ENCODE measurements at regions not wholly inside any gene's neighbourhood (a gene's known extent, or its start where the extent isn't known, plus 50 kb on each side); places are given as distances from the start of the nearest gene placed in this dataset.

- Histone ChIP-seq H2AFZ (ENCODE audit: low read depth, low read length, poor library complexity, severe bottlenecking) (no peak overlapping the region), H3K4me2 (ENCODE audit: low read length) (no peak overlapping the region), H3K79me2 (ENCODE audit: insufficient read depth, low read length) (no peaks in the 10 kb centered on the region), H4K20me1 (ENCODE audit: insufficient read depth) (no peaks in the 10 kb centered on the region), H3K27me3 (ENCODE audit: insufficient read depth, low read length) (no peaks in the 10 kb centered on the region), H3K9me3 (ENCODE audit: control insufficient read depth in 1 of 2, insufficient read depth in 1 of 2, low read depth in 1 of 2, low read length in 2 of 2) (no peaks in the 10 kb centered on the region), H3K9me2 (ENCODE audit: insufficient read depth) (no peaks in the 10 kb centered on the region), H3K36me3 (ENCODE audit: control insufficient read depth in 1 of 2, insufficient read depth in 2 of 2, low read length in 2 of 2) (no peaks in the 10 kb centered on the region), H3K4me1 (ENCODE audit: control insufficient read depth in 1 of 2, insufficient read depth in 2 of 2, low read length in 2 of 2) (no peaks in the 10 kb centered on the region), H3K4me3 (replicated peaks in 1 of 2; ENCODE audit: low read depth in 1 of 2, low read length in 2 of 2) (no peak overlapping the region), H3K9ac (ENCODE audit: low read length) (no peak overlapping the region), H3K27ac (ENCODE audit: low read depth, low read length) (no peak overlapping the region)
- ChIA-PET POLR2A (no interaction called here), CTCF (no interaction called here), RAD21 (ENCODE audit: low non-redundant PET in 1 of 2, low total read pairs in 2 of 2, uncharacterized antibody in 2 of 2, unreplicated experiment in 2 of 2) (no interaction called here)
- ATAC-seq: no peak
- intact Hi-C loops (cut with micrococcal nuclease): no loop called here
- no peak for TF ChIP-seq TCF7L2 (IDR thresholded peaks at IDR 0.05; ENCODE audit: borderline replicate concordance, extremely low read depth, insufficient read depth, insufficient read length)
- no peak for TF ChIP-seq FOSL1 (IDR thresholded peaks at IDR 0.05; ENCODE audit: low read depth)
- no peak for TF ChIP-seq REST (IDR thresholded peaks at IDR 0.05; ENCODE audit: low read depth)
- TF ChIP-seq ATF3 (IDR thresholded peaks at IDR 0.05): no peak
- no peak for TF ChIP-seq CBX3 (IDR thresholded peaks at IDR 0.05; ENCODE audit: low read depth)
- TF ChIP-seq SP1 (IDR thresholded peaks at IDR 0.05; ENCODE audit: low read depth): no peak
- no peak for TF ChIP-seq ZNF274 (IDR thresholded peaks at IDR 0.05; ENCODE audit: low read depth, low read length)
- no peak for TF ChIP-seq YY1 (IDR thresholded peaks at IDR 0.05; ENCODE audit: extremely low read depth, insufficient replicate concordance, low read depth, low read length)
- TF ChIP-seq SRF (IDR thresholded peaks at IDR 0.05; ENCODE audit: low read depth): no peak
- TF ChIP-seq ZBTB33 (IDR thresholded peaks at IDR 0.05; ENCODE audit: extremely low read depth, insufficient replicate concordance, low read length): no peak
- TF ChIP-seq JUND (IDR thresholded peaks at IDR 0.05): no peak
- TF ChIP-seq MAX (IDR thresholded peaks at IDR 0.05): no peak
- no peak for TF ChIP-seq POLR2AphosphoS5 (IDR thresholded peaks at IDR 0.05; ENCODE audit: low read depth, low read length)
- no peak for TF ChIP-seq EGR1 (IDR thresholded peaks at IDR 0.05; ENCODE audit: low read depth)
- TF ChIP-seq EZH2phosphoT487 (IDR thresholded peaks at IDR 0.05; ENCODE audit: borderline replicate concordance): no peak
- no peak for TF ChIP-seq RAD21 (IDR thresholded peaks at IDR 0.05; ENCODE audit: low read depth)
- TF ChIP-seq ZFX (IDR thresholded peaks at IDR 0.05): no peak
- no peak for TF ChIP-seq SIN3A (IDR thresholded peaks at IDR 0.05; ENCODE audit: low read depth)
- TF ChIP-seq EZH2 (IDR thresholded peaks at IDR 0.05): no peak
- no TSS peak for BruUV-seq (replicated peaks)
- no peak for DNase-seq (ENCODE audit: low read depth, low spot score)
Measured at GRCh38 chr5:121793791-121794190, 57.9 kb upstream of the FTMT start.

Measured in HCT116 (cell line).